GM18858 (cell line): ENCODE measurements at regions not wholly inside any gene's neighbourhood (a gene's known extent, or its start where the extent isn't known, plus 50 kb on each side); places are given as distances from the start of the nearest gene placed in this dataset.
"Not testable (repeated sequence)": the region's sequence is repeated elsewhere in the genome, so short reads cannot be mapped to it uniquely, and the experiment has no call there.

ENCODE experiments used
- ATAC-seq: cut with Tn5 transposase; IDR thresholded peaks from one replicate; pipeline ENCODE4 v1.9.1; 2021; ENCODE audit not compliant: unreplicated experiment

- ATAC-seq: not testable (repeated sequence)
Measured at GRCh38 chr7:131808156-131808555, 251.7 kb upstream of the PODXL start.

GRCh38 chr7:131803816-131804215 is 247.4 kb upstream of the PODXL start:
- ATAC-seq: no peak

GRCh38 chr7:131802195-131802864 is 245.9 kb upstream of the PODXL start:
- ATAC-seq: no peak

- no peak for ATAC-seq
Measured at GRCh38 chr7:131800531-131800930, 244.1 kb upstream of the PODXL start.

- no peak for ATAC-seq
Measured at GRCh38 chr7:131800008-131800407, 243.6 kb upstream of the PODXL start.

GRCh38 chr7:131797841-131798240 is 241.4 kb upstream of the PODXL start:
- ATAC-seq: no peak

- ATAC-seq: no peak
Measured at GRCh38 chr7:131795400-131795799, 239.0 kb upstream of the PODXL start.

- no peak for ATAC-seq
Measured at GRCh38 chr7:131792311-131792710, 235.9 kb upstream of the PODXL start.

- no peak for ATAC-seq
Measured at GRCh38 chr7:131787101-131787500, 230.7 kb upstream of the PODXL start.

GRCh38 chr7:131786204-131786603 is 229.8 kb upstream of the PODXL start:
- ATAC-seq: no peak

GRCh38 chr7:131778601-131779000 is 222.2 kb upstream of the PODXL start:
- ATAC-seq: no peak

GRCh38 chr7:131774419-131775220 is 218.2 kb upstream of the PODXL start:
- ATAC-seq: no peak

GRCh38 chr7:131773413-131773812 is 217.0 kb upstream of the PODXL start:
- no peak for ATAC-seq

GRCh38 chr7:131769241-131769640 is 212.8 kb upstream of the PODXL start:
- no peak for ATAC-seq

GRCh38 chr7:131767591-131767990 is 211.2 kb upstream of the PODXL start:
- no peak for ATAC-seq

- no peak for ATAC-seq
Measured at GRCh38 chr7:131765575-131765974, 209.1 kb upstream of the PODXL start.

- ATAC-seq: no peak
Measured at GRCh38 chr7:131764143-131764775, 207.8 kb upstream of the PODXL start.

GRCh38 chr7:131762753-131763152 is 206.3 kb upstream of the PODXL start:
- no peak for ATAC-seq

GRCh38 chr7:131755801-131756200 is 199.4 kb upstream of the PODXL start:
- not testable (repeated sequence) for ATAC-seq

GRCh38 chr7:131753620-131754222 is 197.3 kb upstream of the PODXL start:
- no peak for ATAC-seq

- no peak for ATAC-seq
Measured at GRCh38 chr7:131747658-131748232, 191.3 kb upstream of the PODXL start.
